Activated naive CD8-positive, alpha-beta T cell treated with anti-CD3 and anti-CD28 coated beads, Interleukin-2, amount 10 ng/mL, durations not matched to agents 7 days and 5 days (primary cell): ENCODE measurements at regions not wholly inside any gene's neighbourhood (a gene's known extent, or its start where the extent isn't known, plus 50 kb on each side); places are given as distances from the start of the nearest gene placed in this dataset.
"Not testable (repeated sequence)": the region's sequence is repeated elsewhere in the genome, so short reads cannot be mapped to it uniquely, and the experiment has no call there.

ENCODE experiments used
- ATAC-seq: fragments of 150-1000 bp; cut with Tn5 transposase; one replicate; pipeline ENCODE4 v1.10.0; 2021; ENCODE audit warnings: low read depth, moderate library complexity
- POLR2A ChIA-PET: fragments of 350-600 bp; sonication (Branson Sonifier 250); formaldehyde crosslinking; loops from one replicate; lab custom pipeline; 2021; ENCODE audit warnings: antibody characterized with exemption; lab: Charles Lee
- DNase-seq: peaks from one replicate; pipeline ENCODE4 v3.0.0; 2021
- H3K27ac Mint-ChIP-seq: one replicate; pipeline ENCODE4 v1.8.0; 2022; ENCODE audit warnings: mild to moderate bottlenecking, mixed read lengths
- H3K27me3 Mint-ChIP-seq: one replicate; pipeline ENCODE4 v1.8.0; 2022; ENCODE audit warnings: mild to moderate bottlenecking, moderate library complexity, mixed read lengths
- H3K36me3 Mint-ChIP-seq: one replicate; pipeline ENCODE4 v1.8.0; 2021; ENCODE audit warnings: mild to moderate bottlenecking, mixed read lengths
- H3K4me1 Mint-ChIP-seq: one replicate; pipeline ENCODE4 v1.8.0; 2021; ENCODE audit warnings: mixed read lengths
- H3K4me3 Mint-ChIP-seq: one replicate; pipeline ENCODE4 v1.8.0; 2022; ENCODE audit warnings: mild to moderate bottlenecking, moderate library complexity, mixed read lengths
- H3K9me3 Mint-ChIP-seq: one replicate; pipeline ENCODE4 v1.8.0; 2021; ENCODE audit warnings: mixed read lengths

GRCh38 chr7:109387530-109387929 is 817.9 kb downstream of the DNAJB9 start:
- H3K9me3 Mint-ChIP-seq = peaks cover 4% of the 10 kb centered on the region
- H3K4me1 Mint-ChIP-seq = no peaks in the 10 kb centered on the region
- peak; percentile 7 for DNase-seq
- H3K4me3 Mint-ChIP-seq = no peak overlapping the region
- H3K27me3 Mint-ChIP-seq = no peaks in the 10 kb centered on the region
- ATAC-seq = no peak
- H3K27ac Mint-ChIP-seq = no peak overlapping the region
- no peaks in the 10 kb centered on the region for H3K36me3 Mint-ChIP-seq
- POLR2A ChIA-PET = no interaction called here

- Mint-ChIP-seq H3K9me3 (peaks cover 4% of the 10 kb centered on the region), H3K27ac (no peak overlapping the region)
Measured at GRCh38 chr7:109391240-109391639, 821.6 kb downstream of the DNAJB9 start.

GRCh38 chr7:109402107-109402506 is 832.4 kb downstream of the DNAJB9 start:
- H3K4me3 Mint-ChIP-seq = no peak overlapping the region
- H3K27ac Mint-ChIP-seq = no peak overlapping the region
- ATAC-seq (no peak), DNase-seq (no peak)
- no peaks in the 10 kb centered on the region for H3K27me3 Mint-ChIP-seq
- no peaks in the 10 kb centered on the region for H3K4me1 Mint-ChIP-seq
- no peaks in the 10 kb centered on the region for H3K36me3 Mint-ChIP-seq
- POLR2A ChIA-PET = no interaction called here
- H3K9me3 Mint-ChIP-seq = no peaks in the 10 kb centered on the region

More at GRCh38 chr7:109391240-109391639, 821.6 kb downstream of the DNAJB9 start:
- Mint-ChIP-seq H3K4me1 (no peaks in the 10 kb centered on the region), H3K27me3 (no peaks in the 10 kb centered on the region), H3K4me3 (no peak overlapping the region), H3K36me3 (no peaks in the 10 kb centered on the region)
- POLR2A ChIA-PET = no interaction called here
- DNase-seq (no peak), ATAC-seq (no peak)

GRCh38 chr7:109407756-109408155 is 838.1 kb downstream of the DNAJB9 start:
- Mint-ChIP-seq H3K4me1 (no peaks in the 10 kb centered on the region), H3K4me3 (no peak overlapping the region), H3K9me3 (no peaks in the 10 kb centered on the region), H3K36me3 (no peaks in the 10 kb centered on the region), H3K27ac (no peak overlapping the region), H3K27me3 (no peaks in the 10 kb centered on the region)
- DNase-seq (no peak), ATAC-seq (no peak)
- POLR2A ChIA-PET = no interaction called here

- Mint-ChIP-seq H3K9me3 (no peaks in the 10 kb centered on the region), H3K27me3 (no peaks in the 10 kb centered on the region), H3K36me3 (no peaks in the 10 kb centered on the region), H3K4me3 (no peak overlapping the region), H3K27ac (no peak overlapping the region), H3K4me1 (no peaks in the 10 kb centered on the region)
- POLR2A ChIA-PET = no interaction called here
- DNase-seq = no peak
- no peak for ATAC-seq
Measured at GRCh38 chr7:109437957-109438356, 868.3 kb downstream of the DNAJB9 start.

- DNase-seq (no peak), ATAC-seq (no peak)
- POLR2A ChIA-PET = no interaction called here
- Mint-ChIP-seq H3K4me3 (no peak overlapping the region), H3K27me3 (no peaks in the 10 kb centered on the region), H3K27ac (no peak overlapping the region), H3K4me1 (no peaks in the 10 kb centered on the region), H3K36me3 (no peaks in the 10 kb centered on the region), H3K9me3 (peaks cover 3% of the 10 kb centered on the region)
Measured at GRCh38 chr7:109449760-109450159, 880.1 kb downstream of the DNAJB9 start.

- ATAC-seq (no peak), DNase-seq (no peak)
- POLR2A ChIA-PET = no interaction called here
- H3K27ac Mint-ChIP-seq = no peak overlapping the region
- no peaks in the 10 kb centered on the region for H3K36me3 Mint-ChIP-seq
- H3K9me3 Mint-ChIP-seq = peaks cover 4% of the 10 kb centered on the region
- H3K4me3 Mint-ChIP-seq = no peak overlapping the region
- H3K27me3 Mint-ChIP-seq = no peaks in the 10 kb centered on the region
- H3K4me1 Mint-ChIP-seq = no peaks in the 10 kb centered on the region
Measured at GRCh38 chr7:109456116-109456515, 886.4 kb downstream of the DNAJB9 start.

GRCh38 chr7:109460296-109460695 is 890.6 kb downstream of the DNAJB9 start:
- DNase-seq (no peak), ATAC-seq (no peak)
- POLR2A ChIA-PET = no interaction called here
- H3K4me3 Mint-ChIP-seq = no peak overlapping the region
- no peak overlapping the region for H3K27ac Mint-ChIP-seq
- H3K4me1 Mint-ChIP-seq = no peaks in the 10 kb centered on the region
- no peaks in the 10 kb centered on the region for H3K36me3 Mint-ChIP-seq
- peaks cover 2% of the 10 kb centered on the region for H3K9me3 Mint-ChIP-seq
- H3K27me3 Mint-ChIP-seq = no peaks in the 10 kb centered on the region

- no peak for ATAC-seq
- H3K36me3 Mint-ChIP-seq = no peaks in the 10 kb centered on the region
- POLR2A ChIA-PET = no interaction called here
- no peak overlapping the region for H3K4me3 Mint-ChIP-seq
- H3K9me3 Mint-ChIP-seq = peaks cover 2% of the 10 kb centered on the region
- H3K27me3 Mint-ChIP-seq = no peaks in the 10 kb centered on the region
- H3K27ac Mint-ChIP-seq = no peak overlapping the region
- DNase-seq = no peak
- no peaks in the 10 kb centered on the region for H3K4me1 Mint-ChIP-seq
Measured at GRCh38 chr7:109462171-109462570, 892.5 kb downstream of the DNAJB9 start.

GRCh38 chr7:109467729-109468128 is 898.1 kb downstream of the DNAJB9 start:
- POLR2A ChIA-PET = not testable (repeated sequence)

GRCh38 chr7:109473172-109473571 is 903.5 kb downstream of the DNAJB9 start:
- POLR2A ChIA-PET = no interaction called here

More at GRCh38 chr7:109467729-109468128, 898.1 kb downstream of the DNAJB9 start:
- not testable (repeated sequence) for ATAC-seq, H3K4me3 Mint-ChIP-seq, H3K27ac Mint-ChIP-seq, H3K27me3 Mint-ChIP-seq, H3K4me1 Mint-ChIP-seq, DNase-seq, H3K36me3 Mint-ChIP-seq, H3K9me3 Mint-ChIP-seq

GRCh38 chr7:109476409-109476808 is 906.7 kb downstream of the DNAJB9 start:
- DNase-seq (no peak), ATAC-seq (no peak)
- Mint-ChIP-seq H3K4me3 (no peak overlapping the region), H3K4me1 (no peaks in the 10 kb centered on the region), H3K36me3 (no peaks in the 10 kb centered on the region), H3K27me3 (no peaks in the 10 kb centered on the region), H3K9me3 (no peaks in the 10 kb centered on the region), H3K27ac (no peak overlapping the region)
- POLR2A ChIA-PET = no interaction called here

More at GRCh38 chr7:109473172-109473571, 903.5 kb downstream of the DNAJB9 start:
- DNase-seq (no peak), ATAC-seq (no peak)
- H3K4me1 Mint-ChIP-seq = no peaks in the 10 kb centered on the region
- no peaks in the 10 kb centered on the region for H3K27me3 Mint-ChIP-seq
- no peak overlapping the region for H3K4me3 Mint-ChIP-seq
- H3K9me3 Mint-ChIP-seq = no peaks in the 10 kb centered on the region
- H3K36me3 Mint-ChIP-seq = no peaks in the 10 kb centered on the region
- H3K27ac Mint-ChIP-seq = no peak overlapping the region

- no peak for ATAC-seq
- no peaks in the 10 kb centered on the region for H3K9me3 Mint-ChIP-seq
- H3K27ac Mint-ChIP-seq = no peak overlapping the region
- H3K27me3 Mint-ChIP-seq = no peaks in the 10 kb centered on the region
- no peak for DNase-seq
- POLR2A ChIA-PET = no interaction called here
- H3K4me1 Mint-ChIP-seq = no peaks in the 10 kb centered on the region
- no peaks in the 10 kb centered on the region for H3K36me3 Mint-ChIP-seq
- no peak overlapping the region for H3K4me3 Mint-ChIP-seq
Measured at GRCh38 chr7:109479388-109479787, 909.7 kb downstream of the DNAJB9 start.

- ATAC-seq, H3K4me3 Mint-ChIP-seq, H3K9me3 Mint-ChIP-seq: not testable (repeated sequence)
Measured at GRCh38 chr7:109490607-109491006, 920.9 kb downstream of the DNAJB9 start.

GRCh38 chr7:109497053-109497452 is 927.4 kb downstream of the DNAJB9 start:
- no peak overlapping the region for H3K27ac Mint-ChIP-seq
- POLR2A ChIA-PET = no interaction called here
- no peaks in the 10 kb centered on the region for H3K4me1 Mint-ChIP-seq
- no peaks in the 10 kb centered on the region for H3K36me3 Mint-ChIP-seq
- H3K27me3 Mint-ChIP-seq = no peaks in the 10 kb centered on the region
- no peak overlapping the region for H3K4me3 Mint-ChIP-seq
- no peak for ATAC-seq
- no peak for DNase-seq
- H3K9me3 Mint-ChIP-seq = no peaks in the 10 kb centered on the region

More at GRCh38 chr7:109490607-109491006, 920.9 kb downstream of the DNAJB9 start:
- H3K27me3 Mint-ChIP-seq, H3K36me3 Mint-ChIP-seq, H3K4me1 Mint-ChIP-seq, H3K27ac Mint-ChIP-seq, POLR2A ChIA-PET, DNase-seq: not testable (repeated sequence)
